ENCODE measurements at regions not wholly inside any gene's neighbourhood (a gene's known extent, or its start where the extent isn't known, plus 50 kb on each side); places are given as distances from the start of the nearest gene placed in this dataset.
A peak's percentile ranks its signal among the peaks of the same experiment; 100 is the strongest.

DNA sequence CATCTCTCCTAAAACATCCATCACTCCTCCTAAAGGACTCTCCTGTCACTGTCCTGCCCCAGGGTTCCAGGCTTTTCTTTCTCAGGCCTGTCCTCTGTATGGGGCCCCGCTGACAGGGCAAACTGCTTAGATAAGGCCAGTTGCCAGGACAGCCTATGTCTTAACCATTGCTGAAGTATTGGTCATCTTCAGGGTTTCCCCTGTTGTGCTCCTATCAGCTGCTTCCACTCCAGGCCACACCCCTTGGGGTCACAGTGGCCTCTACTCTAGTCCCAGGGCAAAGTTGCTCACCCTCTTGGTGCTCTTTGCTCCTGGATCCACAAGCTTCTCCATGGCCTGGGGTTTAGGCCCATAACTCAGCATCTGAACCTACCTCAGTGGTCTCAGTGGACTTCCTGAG lies 138.0 kb upstream of the PJA1 start:
- no peak for ATAC-seq

- no peak for ATAC-seq
Observed at GRCh38 chrX:69299951-69300714, 134.9 kb upstream of the PJA1 start.

GRCh38 chrX:69299285-69299684 lies 134.0 kb upstream of the PJA1 start:
- no peak for ATAC-seq

DNA sequence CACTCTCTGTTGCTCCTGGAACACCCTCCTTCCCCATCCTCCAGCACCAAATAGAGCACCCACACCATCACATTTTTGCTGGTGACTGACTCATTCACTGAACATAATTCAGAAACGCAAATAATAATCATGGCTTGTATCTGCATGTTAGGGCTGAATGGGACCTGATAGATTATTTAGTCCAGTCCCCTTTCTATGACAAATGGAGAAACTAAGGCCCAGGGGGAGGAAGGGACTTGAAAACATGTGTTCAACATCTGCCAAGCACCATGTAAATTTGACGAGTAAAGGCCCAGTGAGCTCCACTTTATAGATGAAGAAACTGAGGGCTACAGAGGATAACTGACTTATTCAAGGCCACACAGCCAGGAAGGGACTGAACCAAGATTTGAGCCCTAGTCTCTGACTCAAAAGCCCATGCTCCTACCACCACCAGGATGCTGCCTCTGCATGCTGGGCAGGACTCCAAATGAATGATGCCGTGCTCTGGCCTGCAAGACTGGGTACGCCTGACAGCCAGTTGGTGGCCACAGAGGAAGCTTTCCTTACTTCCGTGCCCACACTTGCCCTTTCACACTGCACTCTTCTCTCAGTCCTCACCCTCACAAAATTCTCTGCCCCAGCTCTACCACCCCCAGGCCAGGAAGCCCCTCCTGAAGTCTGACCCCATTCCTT lies 133.3 kb upstream of the PJA1 start:
- ATAC-seq: peak; percentile 48

- no peak for ATAC-seq
Observed at GRCh38 chrX:69297506-69297905, 132.3 kb upstream of the PJA1 start.

DNA sequence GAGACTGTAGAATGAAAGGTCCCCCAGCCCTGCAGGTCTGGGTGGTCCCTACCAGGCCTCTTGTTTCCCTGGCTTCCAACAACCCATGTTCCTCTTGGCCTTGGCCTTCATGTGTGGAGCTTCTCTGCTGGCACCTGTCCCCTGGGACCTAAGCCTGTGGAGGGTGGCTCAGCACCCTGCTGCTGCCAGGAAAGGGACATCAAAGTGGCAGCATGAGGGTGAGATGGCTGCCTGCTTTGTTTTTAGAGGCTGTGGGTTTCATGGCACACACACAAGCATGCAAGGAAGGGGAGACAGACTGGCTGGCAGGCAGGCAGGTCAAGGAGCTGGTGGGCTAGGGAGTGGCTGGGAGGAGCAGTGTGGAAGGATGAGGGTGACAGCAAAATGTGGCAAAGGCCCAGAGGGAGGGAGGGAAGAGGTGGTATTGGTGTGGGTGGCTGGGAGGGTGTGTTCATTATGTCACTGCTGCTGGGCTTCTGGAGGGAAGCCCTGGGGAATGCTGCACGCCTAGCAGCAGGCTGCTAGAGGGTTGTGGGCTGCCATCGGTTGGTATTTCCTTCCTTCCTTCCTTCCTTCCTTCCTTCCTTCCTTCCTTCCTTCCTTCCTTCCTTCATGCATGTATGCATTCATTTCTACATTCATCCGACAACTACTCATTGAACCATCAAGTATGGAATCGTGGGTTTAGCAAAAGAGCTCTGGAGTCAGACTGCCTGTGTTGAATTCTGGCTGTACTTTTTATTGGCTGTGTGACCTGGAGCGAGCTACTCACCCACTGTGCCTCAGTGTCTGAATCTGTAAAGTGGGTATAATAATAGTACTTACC lies 128.7 kb upstream of the PJA1 start:
- ATAC-seq: no peak

DNA sequence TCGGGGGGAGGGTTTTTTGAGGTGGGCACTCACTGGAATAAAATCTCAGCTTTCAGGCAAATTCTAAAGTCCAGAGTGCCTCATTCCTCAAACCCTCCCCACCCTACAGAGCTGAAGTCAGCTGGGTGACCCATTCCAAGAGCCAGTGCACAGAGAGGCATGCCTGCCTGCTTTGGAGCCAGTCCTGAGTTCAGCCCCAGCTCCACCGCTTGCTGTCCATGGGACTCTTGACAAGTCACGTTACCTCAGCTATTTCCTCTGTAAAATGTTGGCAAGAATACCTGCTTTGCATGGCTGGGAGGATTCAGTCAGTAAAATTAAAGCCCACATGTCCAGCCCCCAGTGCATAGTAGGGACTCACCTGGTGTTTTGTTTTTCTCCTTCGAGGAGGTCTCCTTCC lies 125.9 kb upstream of the PJA1 start:
- no peak for ATAC-seq

GRCh38 chrX:69290292-69290691 lies 125.0 kb upstream of the PJA1 start:
- no peak for ATAC-seq

DNA sequence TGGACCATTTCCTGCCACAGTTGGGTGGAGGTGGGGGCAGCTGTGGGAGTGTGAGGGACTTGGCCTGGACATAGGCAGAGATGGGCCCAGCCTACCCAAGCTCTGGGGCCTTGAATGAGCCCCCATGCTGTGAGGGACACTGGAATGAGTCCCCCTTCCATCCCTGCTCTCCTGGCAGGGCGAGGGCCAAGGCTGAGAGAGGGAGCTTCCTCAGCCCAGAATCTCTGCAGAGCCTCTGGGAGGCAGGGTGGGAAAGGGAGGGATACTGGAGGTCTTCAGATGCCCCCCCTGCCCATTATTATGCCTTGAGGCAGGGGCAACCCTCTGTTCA lies 124.5 kb upstream of the PJA1 start:
- no peak for ATAC-seq

GRCh38 chrX:69289046-69289792 lies 124.0 kb upstream of the PJA1 start:
- ATAC-seq: no peak

DNA sequence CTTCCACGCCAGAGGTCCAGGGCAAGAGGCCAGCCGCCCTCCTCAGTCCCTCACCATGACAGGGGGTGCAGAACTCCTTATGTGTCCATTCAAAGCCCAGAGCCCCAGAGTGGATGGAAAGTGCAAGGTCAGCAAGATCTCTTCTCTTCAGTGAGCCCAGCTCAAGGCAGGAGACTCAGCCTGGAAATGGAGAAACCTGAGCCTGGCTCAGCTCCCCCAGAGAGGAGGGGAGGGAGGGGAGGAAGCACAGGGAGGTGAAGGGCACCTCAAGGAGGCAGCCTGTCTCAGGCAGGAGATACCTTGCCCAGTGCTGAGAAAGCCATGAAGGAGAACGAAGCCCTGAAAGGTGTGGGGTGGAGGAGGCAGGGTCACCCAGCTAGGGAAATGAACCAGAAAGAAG lies 121.8 kb upstream of the PJA1 start:
- ATAC-seq: no peak

GRCh38 chrX:69286565-69286906 lies 121.3 kb upstream of the PJA1 start:
- ATAC-seq: no peak

- ATAC-seq: peak; percentile 76
Observed at GRCh38 chrX:69285881-69286564, 120.8 kb upstream of the PJA1 start.

DNA sequence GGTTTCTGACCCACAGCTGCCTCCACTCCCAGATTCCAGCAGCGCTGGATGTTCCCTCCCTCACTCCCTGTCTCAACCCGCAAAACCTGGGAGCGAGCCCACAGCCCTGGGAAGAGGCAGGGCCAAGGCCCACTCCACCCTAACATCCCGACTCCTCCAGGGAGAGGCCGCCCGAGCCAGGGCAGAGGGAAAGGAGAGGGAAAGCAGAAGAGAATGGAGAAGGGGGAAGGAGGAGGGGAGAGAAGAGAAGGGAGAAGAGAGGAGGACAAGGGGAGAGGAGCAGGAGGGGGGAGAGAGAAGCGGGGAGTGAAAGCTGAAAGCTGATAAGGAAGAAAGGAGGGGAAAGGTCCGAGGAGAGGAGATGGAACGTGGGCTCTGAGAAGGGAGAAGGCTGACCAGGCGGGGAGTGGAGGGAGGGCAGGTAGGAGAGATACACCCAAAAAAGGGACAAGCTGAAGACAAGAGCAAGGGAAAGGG lies 120.2 kb upstream of the PJA1 start:
- ATAC-seq: peak; percentile 48

GRCh38 chrX:69284491-69284890 lies 119.2 kb upstream of the PJA1 start:
- no peak for ATAC-seq

DNA sequence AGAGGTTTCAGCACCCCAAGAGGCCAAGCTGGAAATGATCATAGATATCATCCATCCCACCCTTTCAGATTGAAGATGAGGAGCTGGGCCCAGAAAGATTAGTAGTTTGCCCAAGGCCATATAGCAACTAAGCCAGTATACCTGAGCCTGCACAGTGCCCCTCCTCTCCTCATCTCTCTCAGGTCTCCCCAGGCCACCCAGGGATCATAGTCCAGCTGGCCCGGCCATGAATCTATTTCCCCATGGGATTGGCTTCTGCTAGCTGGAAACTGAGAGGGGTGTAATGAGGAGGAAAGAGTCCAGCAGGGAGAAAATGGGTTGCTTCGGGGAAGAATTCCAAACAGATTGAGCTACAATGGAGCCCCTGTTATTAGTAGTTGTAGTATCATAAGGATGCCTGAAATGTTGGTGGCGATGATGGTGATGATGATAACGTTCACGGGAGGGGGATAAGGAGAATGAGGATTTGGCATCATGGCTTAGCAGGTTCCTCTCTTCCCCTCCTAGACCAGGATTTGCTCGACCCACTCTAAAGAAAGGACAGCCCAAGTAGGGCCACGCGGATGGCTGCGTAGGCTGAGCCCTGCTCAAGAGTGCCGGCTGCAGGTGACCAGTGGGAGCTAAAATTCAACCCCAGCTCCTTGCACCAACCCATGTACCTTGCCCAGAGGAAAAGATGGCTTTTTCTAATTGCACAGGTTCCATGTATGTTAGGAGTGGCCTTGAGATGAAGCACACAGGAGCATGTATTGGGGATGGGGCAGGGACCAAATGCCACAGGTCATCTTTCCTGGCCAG lies 117.8 kb upstream of the PJA1 start:
- no peak for ATAC-seq

- no peak for ATAC-seq
Observed at GRCh38 chrX:69280933-69281332, 115.7 kb upstream of the PJA1 start.

DNA sequence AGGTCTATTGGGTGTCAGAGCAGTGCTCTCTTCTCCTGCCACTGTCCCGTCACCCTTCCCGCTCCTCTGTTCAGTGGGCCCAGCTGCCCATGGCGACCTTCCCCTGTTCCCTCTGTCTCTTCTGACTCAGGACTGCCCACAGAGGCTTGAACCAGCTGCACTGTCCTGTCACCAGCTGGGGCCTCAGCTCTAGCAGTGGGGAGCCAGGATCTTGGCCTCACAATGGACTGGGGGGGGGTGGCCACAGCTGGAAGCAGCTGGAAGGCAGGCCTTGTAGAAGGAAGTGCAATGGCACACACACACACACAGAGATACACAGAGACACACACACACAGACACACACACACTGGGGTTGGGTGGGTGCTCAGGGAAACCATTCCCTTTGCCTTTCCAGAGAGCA lies 114.0 kb upstream of the PJA1 start:
- ATAC-seq: no peak

DNA sequence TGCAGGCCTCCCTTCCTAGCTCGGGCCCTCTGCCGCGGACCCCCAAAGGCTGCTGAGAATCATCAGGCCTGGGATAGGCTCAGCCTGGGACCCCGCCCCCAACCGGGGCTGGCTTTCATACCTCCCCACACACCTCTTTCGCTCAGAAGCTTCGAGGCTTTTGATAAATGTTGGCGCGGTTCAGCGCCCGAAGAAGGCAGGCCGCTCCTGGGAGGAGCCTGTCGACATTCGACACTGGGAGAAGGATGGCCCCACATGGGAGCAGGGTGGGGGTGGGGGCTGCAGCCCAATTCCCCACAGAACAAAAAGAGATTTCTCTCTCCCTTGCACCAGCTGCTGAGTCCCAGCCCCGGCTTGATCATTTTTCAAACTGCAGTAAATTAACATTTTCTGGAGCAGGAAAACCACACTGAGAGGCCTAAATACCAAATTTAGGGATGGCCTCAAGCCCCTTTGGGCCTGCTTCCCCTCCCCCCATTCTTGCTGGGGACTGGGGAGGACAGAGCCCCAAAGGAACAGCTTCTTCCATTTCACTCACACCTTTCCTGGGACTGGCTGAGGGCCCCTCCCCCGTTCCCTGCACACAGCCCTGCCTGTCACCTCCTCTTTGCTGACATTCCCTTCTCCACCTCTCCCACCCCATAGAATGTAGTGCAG lies 112.9 kb upstream of the PJA1 start:
- no peak for ATAC-seq

GRCh38 chrX:69277369-69277990 lies 112.2 kb upstream of the PJA1 start:
- ATAC-seq: no peak

All from esophagus mucosa (tissue), 1 donor.